ENCODE measurements at regions not wholly inside any gene's neighbourhood (a gene's known extent, or its start where the extent isn't known, plus 50 kb on each side); places are given as distances from the start of the nearest gene placed in this dataset.

- TF ChIP-seq HMGA2 (CRISPR knock-in tag; IDR thresholded peaks at IDR 0.05) (no peak), RORB (CRISPR knock-in tag; IDR thresholded peaks at IDR 0.05) (no peak), JAZF1 (CRISPR knock-in tag; IDR thresholded peaks at IDR 0.05) (no peak), ESRRA (CRISPR knock-in tag; IDR thresholded peaks at IDR 0.05; ENCODE audit: borderline replicate concordance) (no peak), CREM (CRISPR knock-in tag; IDR thresholded peaks at IDR 0.05) (no peak), ETV6 (CRISPR knock-in tag; IDR thresholded peaks at IDR 0.05) (no peak), ZNF423 (CRISPR knock-in tag; IDR thresholded peaks at IDR 0.05) (no peak)
- Mint-ChIP-seq H3K27me3 (ENCODE audit: low read depth) (0 out of 2 replicates have a peak, but pooled peaks cover 2% of the 10 kb centered on the region), H3K36me3 (no peaks in the 10 kb centered on the region), H3K4me1 (no peaks in the 10 kb centered on the region), H3K27ac (no peak overlapping the region), H3K9me3 (peaks cover 13% of the 10 kb centered on the region), H3K4me3 (no peak overlapping the region)
- DNase-seq (ENCODE audit: low spot score) (no peak), ATAC-seq (no peak)
- ChIA-PET CTCF (no interaction called here), POLR2A (no interaction called here)
These were observed 140.6 kb upstream of the STARD13 start for GRCh38 chr13:33426131-33426530.

GRCh38 chr13:33433316-33433715 is 147.8 kb upstream of the STARD13 start:
- Mint-ChIP-seq H3K27ac (no peak overlapping the region), H3K4me1 (peaks cover 3% of the 10 kb centered on the region), H3K36me3 (no peaks in the 10 kb centered on the region), H3K4me3 (no peak overlapping the region), H3K27me3 (ENCODE audit: low read depth) (no peaks in the 10 kb centered on the region), H3K9me3 (peaks cover 12% of the 10 kb centered on the region)
- CTCF ChIA-PET = no interaction called here
- no peak for DNase-seq (ENCODE audit: low spot score)
- no peak for TF ChIP-seq E2F4 (CRISPR knock-in tag; IDR thresholded peaks at IDR 0.05; ENCODE audit: borderline replicate concordance, low read depth)
- no peak for TF ChIP-seq NFATC4 (CRISPR knock-in tag; IDR thresholded peaks at IDR 0.05)
- TF ChIP-seq ATF2 (CRISPR knock-in tag; IDR thresholded peaks at IDR 0.05; ENCODE audit: borderline replicate concordance, low read depth) = no peak
- no peak for TF ChIP-seq PRDM15 (CRISPR knock-in tag; IDR thresholded peaks at IDR 0.05)
- no peak for TF ChIP-seq SOX15 (CRISPR knock-in tag; IDR thresholded peaks at IDR 0.05)
- no peak for TF ChIP-seq ZNF219 (CRISPR knock-in tag; IDR thresholded peaks at IDR 0.05; ENCODE audit: borderline replicate concordance)
- TF ChIP-seq ZNF416 (CRISPR knock-in tag; IDR thresholded peaks at IDR 0.05) = no peak
- TF ChIP-seq AR (CRISPR knock-in tag; IDR thresholded peaks at IDR 0.05) = no peak
- TF ChIP-seq FOXP1 (CRISPR knock-in tag; IDR thresholded peaks at IDR 0.05; ENCODE audit: borderline replicate concordance) = no peak
- no peak for TF ChIP-seq RELA (CRISPR knock-in tag; IDR thresholded peaks at IDR 0.05; ENCODE audit: borderline replicate concordance)
- no peak for TF ChIP-seq CBFB (CRISPR knock-in tag; IDR thresholded peaks at IDR 0.05; ENCODE audit: low read depth)
- no peak for TF ChIP-seq IRF2 (CRISPR knock-in tag; IDR thresholded peaks at IDR 0.05; ENCODE audit: borderline replicate concordance, low read depth)
- POLR2A ChIA-PET = no interaction called here
- no peak for ATAC-seq
